ENCODE measurements at regions not wholly inside any gene's neighbourhood (a gene's known extent, or its start where the extent isn't known, plus 50 kb on each side); places are given as distances from the start of the nearest gene placed in this dataset.
"Not testable (repeated sequence)": the region's sequence is repeated elsewhere in the genome, so short reads cannot be mapped to it uniquely, and the experiment has no call there.

- WGBS, 5 donors, result 75 to 80% (median 76%) methylated on average over 9 of the region's 9 CpGs
- intact Hi-C loops (cut with DNase I; ENCODE audit: low total_unique reads), result no loop called here
- Histone ChIP-seq H3K4me1 (peaks cover 0 to 11% (median 4%) of the 10 kb centered on the region in 4 donors), H3K27ac (no peak overlapping the region), H3K36me3 (no peaks in the 10 kb centered on the region), H3K9me3 (peaks cover 0 to 7% (median 0%) of the 10 kb centered on the region in 4 donors), H3K27me3 (peaks cover 0 to 8% (median 0%) of the 10 kb centered on the region in 3 donors), H3K4me3 (no peak overlapping the region)
- TF ChIP-seq POLR2A (IDR thresholded peaks at IDR 0.05), result no peak
- TF ChIP-seq POLR2AphosphoS5 (IDR thresholded peaks at IDR 0.05), result no peak
- TF ChIP-seq CTCF (IDR thresholded peaks at IDR 0.05), result no peak
- TF ChIP-seq EP300 (IDR thresholded peaks at IDR 0.05), result no peak
- DNase-seq, result no peak
These were observed 91.3 kb downstream of the METRNL start for GRCh38 chr17:83170571-83171260.

GRCh38 chr17:83171661-83172060 lies 92.3 kb downstream of the METRNL start:
- 50 to 64% (median 61%) methylated on average over 19 to 21 of the region's 21 CpGs for WGBS, 5 donors
- intact Hi-C loops (cut with DNase I; ENCODE audit: low total_unique reads), result no loop called here
- H3K4me3 ChIP-seq, result no peak overlapping the region
- H3K9me3 ChIP-seq, result peaks cover 0 to 7% (median 0%) of the 10 kb centered on the region in 4 donors
- no peaks in the 10 kb centered on the region for H3K36me3 ChIP-seq
- DNase-seq, result peak in 1 of 2 donors; percentile 13
- peaks cover 0 to 8% (median 0%) of the 10 kb centered on the region in 3 donors for H3K27me3 ChIP-seq
- TF ChIP-seq POLR2AphosphoS5 (IDR thresholded peaks at IDR 0.05) (no peak), EP300 (IDR thresholded peaks at IDR 0.05) (no peak), CTCF (IDR thresholded peaks at IDR 0.05) (no peak), POLR2A (IDR thresholded peaks at IDR 0.05) (no peak)
- H3K4me1 ChIP-seq, result peaks cover 0 to 11% (median 4%) of the 10 kb centered on the region in 4 donors
- no peak overlapping the region for H3K27ac ChIP-seq

- H3K4me3 ChIP-seq; H3K27ac ChIP-seq; H3K27me3 ChIP-seq; H3K36me3 ChIP-seq; intact Hi-C loops (cut with DNase I; ENCODE audit: low total_unique reads); H3K9me3 ChIP-seq: not testable (repeated sequence)
- DNase-seq, result peak in 1 of 2 donors; percentile 1
- WGBS, 5 donors, result 91 to 97% (median 94%) methylated on average over 7 to 9 of the region's 9 CpGs
- peaks cover 0 to 11% (median 4%) of the 10 kb centered on the region in 4 donors for H3K4me1 ChIP-seq
These were observed 92.7 kb downstream of the METRNL start for GRCh38 chr17:83172099-83172498.

GRCh38 chr17:83172646-83173045 lies 93.2 kb downstream of the METRNL start:
- DNase-seq; intact Hi-C loops (cut with DNase I; ENCODE audit: low total_unique reads); H3K27me3 ChIP-seq; H3K4me3 ChIP-seq; H3K27ac ChIP-seq; H3K9me3 ChIP-seq; H3K36me3 ChIP-seq: not testable (repeated sequence)
- 68 to 88% (median 84%) methylated on average over 3 to 20 of the region's 20 CpGs; no CpG with 5 or more reads in 1 of the 5 donors for WGBS, 5 donors
- peaks cover 0 to 11% (median 4%) of the 10 kb centered on the region in 4 donors for H3K4me1 ChIP-seq

GRCh38 chr17:83173180-83173913 lies 93.9 kb downstream of the METRNL start:
- intact Hi-C loops (cut with DNase I; ENCODE audit: low total_unique reads); H3K36me3 ChIP-seq; H3K9me3 ChIP-seq; H3K4me3 ChIP-seq; H3K27ac ChIP-seq; H3K27me3 ChIP-seq: not testable (repeated sequence)
- peaks cover 0 to 11% (median 4%) of the 10 kb centered on the region in 4 donors for H3K4me1 ChIP-seq
- WGBS, 5 donors, result 82 to 90% (median 87%) methylated on average over 15 to 24 of the region's 24 CpGs
- DNase-seq, result peak in 1 of 2 donors; percentile 1

Measured in stomach (tissue), 8 donors.